WERI-Rb-1 (cell line): ENCODE measurements at regions not wholly inside any gene's neighbourhood (a gene's known extent, or its start where the extent isn't known, plus 50 kb on each side); places are given as distances from the start of the nearest gene placed in this dataset.

ENCODE experiments used
- DNase-seq: peaks from one replicate; pipeline ENCODE4 v3.0.0-alpha.2; 2020
- H3K27ac ChIP-seq: fragments of 250-450 bp; sonication (Bioruptor Pico); 2 replicates; pipeline ENCODE4 v1.5.1; 2020; ENCODE audit warnings: mild to moderate bottlenecking, moderate library complexity
- H3K27me3 ChIP-seq: fragments of 250-450 bp; sonication (Bioruptor Pico); 2 replicates; pipeline ENCODE4 v1.5.1; 2021; ENCODE audit warnings: mild to moderate bottlenecking, low read depth, moderate library complexity; ENCODE audit not compliant: insufficient read depth, severe bottlenecking
- H3K36me3 ChIP-seq: fragments of 250-450 bp; sonication (Bioruptor Pico); 2 replicates; pipeline ENCODE4 v1.5.1; 2020; ENCODE audit warnings: mild to moderate bottlenecking, moderate library complexity
- H3K4me3 ChIP-seq: 2 replicates; pipeline ENCODE4 v1.5.1; 2011; ENCODE audit warnings: low read depth, mild to moderate bottlenecking, control low read depth, low read length
- H3K9me3 ChIP-seq: fragments of 250-450 bp; sonication (Bioruptor Pico); 2 replicates; pipeline ENCODE4 v1.5.1; 2021; ENCODE audit warnings: mild to moderate bottlenecking, moderate library complexity; ENCODE audit not compliant: severe bottlenecking
- TF ChIP-seq, protein P1 (sequence below): IDR thresholded peaks from 2 replicates; pipeline ENCODE4 v1.5.1; 2011; ENCODE audit warnings: low read depth, mild to moderate bottlenecking, control low read depth, inconsistent platforms, low read length

DNA sequence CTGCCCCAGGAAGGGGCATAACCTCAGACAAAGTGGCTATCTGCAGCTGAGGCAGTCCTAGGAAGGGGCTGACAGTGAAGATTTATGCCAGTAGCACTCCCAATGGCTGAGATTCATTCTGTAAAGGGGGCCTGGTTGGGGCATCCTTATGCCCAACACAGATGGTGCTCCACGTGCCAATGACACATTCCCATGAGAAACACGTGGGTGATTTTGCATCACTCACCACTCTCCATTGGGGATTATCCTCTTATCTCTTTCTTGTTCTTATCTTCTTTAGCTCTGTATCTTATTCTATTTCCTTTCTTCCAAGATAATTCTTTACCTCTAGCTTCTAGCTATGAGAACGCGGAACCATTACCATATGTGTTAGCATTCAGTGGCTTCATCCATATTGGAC is 194.0 kb upstream of the TUT7 start:
- no peaks in the 10 kb centered on the region for H3K9me3 ChIP-seq
- H3K27ac ChIP-seq = no peak overlapping the region
- H3K27me3 ChIP-seq = peaks cover 37% of the 10 kb centered on the region
- H3K36me3 ChIP-seq = no peaks in the 10 kb centered on the region
- H3K4me3 ChIP-seq = no peak overlapping the region
- no peak for DNase-seq
- TF ChIP-seq, protein P1, sequence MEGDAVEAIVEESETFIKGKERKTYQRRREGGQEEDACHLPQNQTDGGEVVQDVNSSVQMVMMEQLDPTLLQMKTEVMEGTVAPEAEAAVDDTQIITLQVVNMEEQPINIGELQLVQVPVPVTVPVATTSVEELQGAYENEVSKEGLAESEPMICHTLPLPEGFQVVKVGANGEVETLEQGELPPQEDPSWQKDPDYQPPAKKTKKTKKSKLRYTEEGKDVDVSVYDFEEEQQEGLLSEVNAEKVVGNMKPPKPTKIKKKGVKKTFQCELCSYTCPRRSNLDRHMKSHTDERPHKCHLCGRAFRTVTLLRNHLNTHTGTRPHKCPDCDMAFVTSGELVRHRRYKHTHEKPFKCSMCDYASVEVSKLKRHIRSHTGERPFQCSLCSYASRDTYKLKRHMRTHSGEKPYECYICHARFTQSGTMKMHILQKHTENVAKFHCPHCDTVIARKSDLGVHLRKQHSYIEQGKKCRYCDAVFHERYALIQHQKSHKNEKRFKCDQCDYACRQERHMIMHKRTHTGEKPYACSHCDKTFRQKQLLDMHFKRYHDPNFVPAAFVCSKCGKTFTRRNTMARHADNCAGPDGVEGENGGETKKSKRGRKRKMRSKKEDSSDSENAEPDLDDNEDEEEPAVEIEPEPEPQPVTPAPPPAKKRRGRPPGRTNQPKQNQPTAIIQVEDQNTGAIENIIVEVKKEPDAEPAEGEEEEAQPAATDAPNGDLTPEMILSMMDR = no peak

GRCh38 chr9:86547571-86547970 is 193.4 kb upstream of the TUT7 start:
- TF ChIP-seq, protein P1 = no peak
- H3K4me3 ChIP-seq = no peak overlapping the region
- H3K27me3 ChIP-seq = peaks cover 37% of the 10 kb centered on the region
- no peaks in the 10 kb centered on the region for H3K36me3 ChIP-seq
- no peak for DNase-seq
- no peak overlapping the region for H3K27ac ChIP-seq
- no peaks in the 10 kb centered on the region for H3K9me3 ChIP-seq

GRCh38 chr9:86546712-86547111 is 192.5 kb upstream of the TUT7 start:
- DNase-seq = no peak
- peaks cover 37% of the 10 kb centered on the region for H3K27me3 ChIP-seq
- H3K36me3 ChIP-seq = no peaks in the 10 kb centered on the region
- TF ChIP-seq, protein P1 = no peak
- no peak overlapping the region for H3K4me3 ChIP-seq
- no peaks in the 10 kb centered on the region for H3K9me3 ChIP-seq
- H3K27ac ChIP-seq = no peak overlapping the region

DNA sequence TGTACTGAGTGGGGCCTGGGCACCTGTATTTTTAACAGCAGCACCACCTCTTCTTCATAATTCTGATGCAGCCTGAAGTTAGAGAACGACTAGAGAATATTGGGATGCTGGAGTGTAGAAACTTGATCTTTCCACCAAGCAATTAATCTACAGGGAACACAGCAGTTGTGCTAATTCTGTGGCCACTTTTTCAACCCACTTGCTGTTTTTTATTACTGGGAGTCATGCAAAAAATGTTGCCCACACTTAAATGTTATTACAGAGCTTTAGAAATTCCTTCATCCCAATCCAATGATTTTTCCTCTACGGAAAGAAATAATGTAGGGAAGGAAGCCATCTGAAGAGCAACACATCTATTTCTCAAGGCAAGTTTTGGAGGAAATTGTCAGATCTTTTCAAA is 190.9 kb upstream of the TUT7 start:
- Histone ChIP-seq H3K9me3 (no peaks in the 10 kb centered on the region), H3K27ac (no peak overlapping the region), H3K36me3 (no peaks in the 10 kb centered on the region), H3K4me3 (no peak overlapping the region), H3K27me3 (peaks cover 38% of the 10 kb centered on the region)
- TF ChIP-seq, protein P1 = no peak
- DNase-seq = no peak

DNA sequence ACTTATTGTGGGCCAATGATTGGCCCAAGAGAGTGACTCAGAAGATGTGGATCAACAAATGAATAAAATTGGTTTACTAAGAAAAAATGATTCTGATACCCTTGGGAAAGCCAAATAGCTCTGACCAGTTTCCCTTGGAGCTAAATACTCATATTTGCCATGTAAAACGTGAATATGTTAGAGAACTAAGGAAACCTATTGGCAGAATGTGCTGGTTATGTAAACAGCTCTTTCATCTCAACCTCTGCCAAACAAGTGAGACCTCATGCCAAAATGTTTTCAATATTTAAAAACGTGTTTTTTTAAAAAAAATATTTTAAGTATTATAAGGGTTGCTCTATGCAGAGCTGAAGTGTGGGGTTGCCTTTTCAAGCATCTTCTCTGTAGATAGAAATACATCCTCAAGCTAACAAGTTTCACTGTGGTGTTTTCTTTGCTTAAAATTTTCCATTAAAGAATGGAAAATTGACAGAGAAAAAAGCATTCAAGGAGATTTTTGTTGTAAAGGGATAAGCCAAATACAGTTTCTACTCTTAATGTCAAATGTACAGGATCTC is 186.9 kb upstream of the TUT7 start:
- H3K9me3 ChIP-seq = no peaks in the 10 kb centered on the region

More for the DNA sequence above, 186.9 kb upstream of the TUT7 start:
- H3K27me3 ChIP-seq = peaks cover 36% of the 10 kb centered on the region
- no peak for DNase-seq
- H3K4me3 ChIP-seq = no peak overlapping the region
- H3K36me3 ChIP-seq = no peaks in the 10 kb centered on the region
- H3K27ac ChIP-seq = no peak overlapping the region
- TF ChIP-seq, protein P1 = no peak
